ENCODE measurements at regions not wholly inside any gene's neighbourhood (a gene's known extent, or its start where the extent isn't known, plus 50 kb on each side); places are given as distances from the start of the nearest gene placed in this dataset.

- H3K9me3 ChIP-seq (ENCODE audit: control insufficient read depth, insufficient read depth, low read length): no peaks in the 10 kb centered on the region; the same call in none of the 2 replicates
- no peak overlapping the region for H3K9ac ChIP-seq (ENCODE audit: low read depth, low read length)
- no peaks in the 10 kb centered on the region for H3K4me1 ChIP-seq (ENCODE audit: insufficient read depth, low read length)
- H3K36me3 ChIP-seq (ENCODE audit: insufficient read depth, low read length): no peaks in the 10 kb centered on the region
Measured at GRCh38 chr20:40977218-40977617, 51.4 kb upstream of the TOP1 start.

GRCh38 chr20:40978761-40979160 lies 49.9 kb upstream of the TOP1 start:
- Histone ChIP-seq H3K36me3 (ENCODE audit: insufficient read depth, low read length) (no peaks in the 10 kb centered on the region), H3K4me1 (ENCODE audit: insufficient read depth, low read length) (no peaks in the 10 kb centered on the region), H3K9me3 (ENCODE audit: control insufficient read depth, insufficient read depth, low read length) (no peaks in the 10 kb centered on the region; the same call in none of the 2 replicates), H3K9ac (ENCODE audit: low read depth, low read length) (no peak overlapping the region)

All from ES-I3 (cell line).